ENCODE measurements at regions not wholly inside any gene's neighbourhood (a gene's known extent, or its start where the extent isn't known, plus 50 kb on each side); places are given as distances from the start of the nearest gene placed in this dataset.
"Not testable (repeated sequence)": the region's sequence is repeated elsewhere in the genome, so short reads cannot be mapped to it uniquely, and the experiment has no call there.

- no peak for TF ChIP-seq CTCF (conservative IDR thresholded peaks at IDR 0.05; ENCODE audit: low read depth, low read length)
- Histone ChIP-seq H3K4me2 (no peak overlapping the region), H3K27me3 (ENCODE audit: insufficient read depth, low read depth) (no peaks in the 10 kb centered on the region), H3K27ac (no peak overlapping the region), H3K4me1 (ENCODE audit: low read depth, poor library complexity, severe bottlenecking) (no peaks in the 10 kb centered on the region), H3K36me3 (ENCODE audit: insufficient read depth) (no peaks in the 10 kb centered on the region), H3K9ac (no peak overlapping the region), H3K4me3 (IDR thresholded peaks at IDR 0.05; ENCODE audit: insufficient read depth, low read depth, low read length) (no peak overlapping the region), H2AFZ (ENCODE audit: low read depth) (no peak overlapping the region), H4K20me1 (ENCODE audit: insufficient read depth) (no peaks in the 10 kb centered on the region), H3K79me2 (ENCODE audit: insufficient read depth, low read depth) (no peaks in the 10 kb centered on the region)
Observed at GRCh38 chrX:47745416-47745815, 86.4 kb upstream of the UXT start.

GRCh38 chrX:47743504-47743903, 84.5 kb upstream of the UXT start:
- H3K27ac ChIP-seq, result no peak overlapping the region
- H3K4me1 ChIP-seq (ENCODE audit: low read depth, poor library complexity, severe bottlenecking), result no peaks in the 10 kb centered on the region
- no peak overlapping the region for H2AFZ ChIP-seq (ENCODE audit: low read depth)
- no peaks in the 10 kb centered on the region for H3K27me3 ChIP-seq (ENCODE audit: insufficient read depth, low read depth)
- H3K79me2 ChIP-seq (ENCODE audit: insufficient read depth, low read depth), result no peaks in the 10 kb centered on the region
- TF ChIP-seq CTCF (conservative IDR thresholded peaks at IDR 0.05; ENCODE audit: low read depth, low read length), result no peak
- no peak overlapping the region for H3K9ac ChIP-seq
- H4K20me1 ChIP-seq (ENCODE audit: insufficient read depth), result no peaks in the 10 kb centered on the region
- no peak overlapping the region for H3K4me2 ChIP-seq
- H3K4me3 ChIP-seq (IDR thresholded peaks at IDR 0.05; ENCODE audit: insufficient read depth, low read depth, low read length), result no peak overlapping the region
- no peaks in the 10 kb centered on the region for H3K36me3 ChIP-seq (ENCODE audit: insufficient read depth)

GRCh38 chrX:47738870-47739269, 79.9 kb upstream of the UXT start:
- H4K20me1 ChIP-seq (ENCODE audit: insufficient read depth); H3K4me2 ChIP-seq; H3K9ac ChIP-seq; H3K27me3 ChIP-seq (ENCODE audit: insufficient read depth, low read depth); H3K79me2 ChIP-seq (ENCODE audit: insufficient read depth, low read depth); H3K4me3 ChIP-seq (IDR thresholded peaks at IDR 0.05; ENCODE audit: insufficient read depth, low read depth, low read length); H3K36me3 ChIP-seq (ENCODE audit: insufficient read depth); H3K4me1 ChIP-seq (ENCODE audit: low read depth, poor library complexity, severe bottlenecking); H2AFZ ChIP-seq (ENCODE audit: low read depth); H3K27ac ChIP-seq: not testable (repeated sequence)

- no peaks in the 10 kb centered on the region for H3K27me3 ChIP-seq (ENCODE audit: insufficient read depth, low read depth)
- no peaks in the 10 kb centered on the region for H3K79me2 ChIP-seq (ENCODE audit: insufficient read depth, low read depth)
- no peaks in the 10 kb centered on the region for H4K20me1 ChIP-seq (ENCODE audit: insufficient read depth)
- no peak overlapping the region for H3K9ac ChIP-seq
- no peak for TF ChIP-seq CTCF (conservative IDR thresholded peaks at IDR 0.05; ENCODE audit: low read depth, low read length)
- no peaks in the 10 kb centered on the region for H3K36me3 ChIP-seq (ENCODE audit: insufficient read depth)
- H3K4me3 ChIP-seq (IDR thresholded peaks at IDR 0.05; ENCODE audit: insufficient read depth, low read depth, low read length), result no peak overlapping the region
- H3K4me2 ChIP-seq, result no peak overlapping the region
- no peak overlapping the region for H3K27ac ChIP-seq
- no peak overlapping the region for H2AFZ ChIP-seq (ENCODE audit: low read depth)
- no peaks in the 10 kb centered on the region for H3K4me1 ChIP-seq (ENCODE audit: low read depth, poor library complexity, severe bottlenecking)
Observed at GRCh38 chrX:47723689-47724088, 64.7 kb upstream of the UXT start.

GRCh38 chrX:47723083-47723482, 64.1 kb upstream of the UXT start:
- Histone ChIP-seq H3K36me3 (ENCODE audit: insufficient read depth) (no peaks in the 10 kb centered on the region), H3K9ac (no peak overlapping the region), H3K4me2 (no peak overlapping the region), H3K27ac (no peak overlapping the region), H3K4me1 (ENCODE audit: low read depth, poor library complexity, severe bottlenecking) (no peaks in the 10 kb centered on the region), H3K27me3 (ENCODE audit: insufficient read depth, low read depth) (no peaks in the 10 kb centered on the region), H3K4me3 (IDR thresholded peaks at IDR 0.05; ENCODE audit: insufficient read depth, low read depth, low read length) (no peak overlapping the region), H4K20me1 (ENCODE audit: insufficient read depth) (no peaks in the 10 kb centered on the region), H3K79me2 (ENCODE audit: insufficient read depth, low read depth) (no peaks in the 10 kb centered on the region), H2AFZ (ENCODE audit: low read depth) (no peak overlapping the region)
- no peak for TF ChIP-seq CTCF (conservative IDR thresholded peaks at IDR 0.05; ENCODE audit: low read depth, low read length)
